ENCODE measurements at regions not wholly inside any gene's neighbourhood (a gene's known extent, or its start where the extent isn't known, plus 50 kb on each side); places are given as distances from the start of the nearest gene placed in this dataset.

- Mint-ChIP-seq H3K9me3 (no peaks in the 10 kb centered on the region), H3K4me1 (ENCODE audit: low read depth) (peaks cover 3% of the 10 kb centered on the region), H3K27me3 (ENCODE audit: insufficient read depth) (no peaks in the 10 kb centered on the region), H3K4me3 (no peak overlapping the region), H3K27ac (no peak overlapping the region), H3K36me3 (ENCODE audit: low read depth) (no peaks in the 10 kb centered on the region)
- no peak for TF ChIP-seq CTCF (IDR thresholded peaks at IDR 0.05)
- no peak for DNase-seq
Observed at GRCh38 chr13:79861731-79862130, 380.8 kb downstream of the NDFIP2 start.

- Mint-ChIP-seq H3K36me3 (ENCODE audit: low read depth) (no peaks in the 10 kb centered on the region), H3K4me3 (no peak overlapping the region), H3K27me3 (ENCODE audit: insufficient read depth) (no peaks in the 10 kb centered on the region; the same call in 1 of the 2 replicates), H3K9me3 (no peaks in the 10 kb centered on the region), H3K27ac (no peak overlapping the region), H3K4me1 (ENCODE audit: low read depth) (no peaks in the 10 kb centered on the region)
- no peak for DNase-seq
- TF ChIP-seq CTCF (IDR thresholded peaks at IDR 0.05): no peak
Observed at GRCh38 chr13:79860791-79861190, 379.8 kb downstream of the NDFIP2 start.

- Mint-ChIP-seq H3K27ac (no peak overlapping the region), H3K36me3 (ENCODE audit: low read depth) (no peaks in the 10 kb centered on the region)
Observed at GRCh38 chr13:79859756-79860155, 378.8 kb downstream of the NDFIP2 start.

GRCh38 chr13:79853251-79853650 lies 372.3 kb downstream of the NDFIP2 start:
- H3K27me3 Mint-ChIP-seq (ENCODE audit: insufficient read depth): no peaks in the 10 kb centered on the region; the same call in 1 of the 2 replicates
- TF ChIP-seq CTCF (IDR thresholded peaks at IDR 0.05): no peak
- no peaks in the 10 kb centered on the region for H3K9me3 Mint-ChIP-seq
- no peak for DNase-seq
- no peaks in the 10 kb centered on the region for H3K36me3 Mint-ChIP-seq (ENCODE audit: low read depth)
- no peak overlapping the region for H3K4me3 Mint-ChIP-seq
- no peaks in the 10 kb centered on the region for H3K4me1 Mint-ChIP-seq (ENCODE audit: low read depth)
- no peak overlapping the region for H3K27ac Mint-ChIP-seq

More at GRCh38 chr13:79859756-79860155, 378.8 kb downstream of the NDFIP2 start:
- TF ChIP-seq CTCF (IDR thresholded peaks at IDR 0.05): no peak
- Mint-ChIP-seq H3K9me3 (no peaks in the 10 kb centered on the region), H3K4me3 (no peak overlapping the region), H3K4me1 (ENCODE audit: low read depth) (no peaks in the 10 kb centered on the region), H3K27me3 (ENCODE audit: insufficient read depth) (no peaks in the 10 kb centered on the region; the same call in 1 of the 2 replicates)
- no peak for DNase-seq

GRCh38 chr13:79851318-79851717 lies 370.4 kb downstream of the NDFIP2 start:
- Mint-ChIP-seq H3K4me1 (ENCODE audit: low read depth) (no peaks in the 10 kb centered on the region), H3K9me3 (no peaks in the 10 kb centered on the region), H3K4me3 (no peak overlapping the region), H3K27me3 (ENCODE audit: insufficient read depth) (no peaks in the 10 kb centered on the region; the same call in 1 of the 2 replicates), H3K36me3 (ENCODE audit: low read depth) (no peaks in the 10 kb centered on the region), H3K27ac (no peak overlapping the region)
- no peak for DNase-seq
- TF ChIP-seq CTCF (IDR thresholded peaks at IDR 0.05): no peak

All from HFFc6 (cell line).